ENCODE measurements at regions not wholly inside any gene's neighbourhood (a gene's known extent, or its start where the extent isn't known, plus 50 kb on each side); places are given as distances from the start of the nearest gene placed in this dataset.

GRCh38 chr20:12458241-12458640, 540.5 kb downstream of the BTBD3 start:
- CTCF ChIA-PET: no interaction called here

GRCh38 chr20:12464036-12464435, 544.7 kb upstream of the SPTLC3 start:
- no peak overlapping the region for H3K4me3 Mint-ChIP-seq
- ChIA-PET CTCF (no interaction called here), POLR2A (no interaction called here)
- DNase-seq (no peak), ATAC-seq (ENCODE audit: low read depth) (no peak)
- H3K27ac ChIP-seq (ENCODE audit: low read length in 2 of 2): no peak overlapping the region
- H3K36me3 ChIP-seq (replicated peaks in 1 of 2; ENCODE audit: control extremely low read depth in 1 of 2, control insufficient read depth in 1 of 2, extremely low read depth in 1 of 2, insufficient read depth in 2 of 2, low read length in 1 of 2): no peaks in the 10 kb centered on the region
- H3K4me2 ChIP-seq (replicated peaks; ENCODE audit: low read depth, low read length, poor library complexity, severe bottlenecking): no peak overlapping the region
- no peaks in the 10 kb centered on the region for H3K9me3 ChIP-seq (ENCODE audit: control extremely low read depth in 1 of 3, control insufficient read depth in 2 of 3, insufficient read depth in 1 of 3, low read length in 2 of 3)
- H4K20me1 ChIP-seq (ENCODE audit: control insufficient read depth, insufficient read depth, low read length, poor library complexity, severe bottlenecking): no peaks in the 10 kb centered on the region
- no peak overlapping the region for H3K9ac ChIP-seq (ENCODE audit: low read length)
- H2AFZ ChIP-seq (ENCODE audit: insufficient read depth, low read depth, low read length, poor library complexity, severe bottlenecking): no peak overlapping the region
- no peaks in the 10 kb centered on the region for H3K4me1 ChIP-seq (ENCODE audit: control insufficient read depth in 2 of 2, insufficient read depth in 2 of 2, low read length in 2 of 2)
- intact Hi-C loops (cut with micrococcal nuclease): no loop called here
- no peaks in the 10 kb centered on the region for H3K27me3 Mint-ChIP-seq
- H3K27me3 ChIP-seq (replicated peaks in 1 of 4; ENCODE audit: control extremely low read depth in 1 of 4, control insufficient read depth in 3 of 4, insufficient read depth in 4 of 4, low read length in 3 of 4): no peaks in the 10 kb centered on the region
- 97% methylated on average over 3 of the region's 3 CpGs for WGBS (ENCODE audit: insufficient coverage)
- H3K4me1 Mint-ChIP-seq: no peaks in the 10 kb centered on the region
- no peaks in the 10 kb centered on the region for H3K79me2 ChIP-seq (ENCODE audit: control insufficient read depth, insufficient read depth, low read length)
- no peak overlapping the region for H3K27ac Mint-ChIP-seq
- H3K4me3 ChIP-seq (ENCODE audit: control extremely low read depth in 1 of 5, extremely low read depth in 1 of 5, insufficient read depth in 1 of 5, low read depth in 2 of 5, low read length in 4 of 5): no peak overlapping the region
- TF ChIP-seq CTCF (IDR thresholded peaks at IDR 0.05): no peak
- TF ChIP-seq EZH2 (IDR thresholded peaks at IDR 0.05; ENCODE audit: borderline replicate concordance, insufficient read depth, low read depth, low read length, poor library complexity, severe bottlenecking): no peak
- peaks cover 2% of the 10 kb centered on the region for H3K9me3 Mint-ChIP-seq (ENCODE audit: insufficient read depth)

More at GRCh38 chr20:12458241-12458640, 540.5 kb downstream of the BTBD3 start:
- intact Hi-C loops (cut with micrococcal nuclease): no loop called here
- H3K36me3 ChIP-seq (replicated peaks in 1 of 2; ENCODE audit: control extremely low read depth in 1 of 2, control insufficient read depth in 1 of 2, extremely low read depth in 1 of 2, insufficient read depth in 2 of 2, low read length in 1 of 2): no peaks in the 10 kb centered on the region
- H3K9ac ChIP-seq (ENCODE audit: low read length): no peak overlapping the region
- no peak for ATAC-seq (ENCODE audit: low read depth)
- DNase-seq: no peak
- H3K79me2 ChIP-seq (ENCODE audit: control insufficient read depth, insufficient read depth, low read length): no peaks in the 10 kb centered on the region
- no peak overlapping the region for H2AFZ ChIP-seq (ENCODE audit: insufficient read depth, low read depth, low read length, poor library complexity, severe bottlenecking)
- H3K4me1 ChIP-seq (ENCODE audit: control insufficient read depth in 2 of 2, insufficient read depth in 2 of 2, low read length in 2 of 2): no peaks in the 10 kb centered on the region
- H4K20me1 ChIP-seq (ENCODE audit: control insufficient read depth, insufficient read depth, low read length, poor library complexity, severe bottlenecking): no peaks in the 10 kb centered on the region
- POLR2A ChIA-PET: no interaction called here
- Mint-ChIP-seq H3K27ac (no peak overlapping the region), H3K9me3 (ENCODE audit: insufficient read depth) (no peaks in the 10 kb centered on the region), H3K4me3 (no peak overlapping the region), H3K4me1 (no peaks in the 10 kb centered on the region), H3K27me3 (no peaks in the 10 kb centered on the region)
- peaks cover 0 to 1% (median 0%) of the 10 kb centered on the region in 3 donors for H3K9me3 ChIP-seq (ENCODE audit: control extremely low read depth in 1 of 3, control insufficient read depth in 2 of 3, insufficient read depth in 1 of 3, low read length in 2 of 3)
- no peak overlapping the region for H3K4me2 ChIP-seq (replicated peaks; ENCODE audit: low read depth, low read length, poor library complexity, severe bottlenecking)
- no peak overlapping the region for H3K27ac ChIP-seq (ENCODE audit: low read length in 2 of 2)
- no peaks in the 10 kb centered on the region for H3K27me3 ChIP-seq (replicated peaks in 1 of 4; ENCODE audit: control extremely low read depth in 1 of 4, control insufficient read depth in 3 of 4, insufficient read depth in 4 of 4, low read length in 3 of 4)
- TF ChIP-seq CTCF (IDR thresholded peaks at IDR 0.05): no peak
- no peak for TF ChIP-seq EZH2 (IDR thresholded peaks at IDR 0.05; ENCODE audit: borderline replicate concordance, insufficient read depth, low read depth, low read length, poor library complexity, severe bottlenecking)
- no peak overlapping the region for H3K4me3 ChIP-seq (ENCODE audit: control extremely low read depth in 1 of 5, extremely low read depth in 1 of 5, insufficient read depth in 1 of 5, low read depth in 2 of 5, low read length in 4 of 5)

Measured in B cell (primary cell).